SK-N-SH treated with all-trans-retinoic acid at 6 μM for 48 hours (cell line): ENCODE measurements at regions not wholly inside any gene's neighbourhood (a gene's known extent, or its start where the extent isn't known, plus 50 kb on each side); places are given as distances from the start of the nearest gene placed in this dataset.

ENCODE experiments used
- ATAC-seq: fragments of 200-7000 bp; cut with Tn5 transposase; 3 replicates; pipeline ENCODE4 v1.9.1; 2020; ENCODE audit warnings: mild to moderate bottlenecking, moderate library complexity
- ARNTL ChIP-seq: fragments of 450-650 bp; formaldehyde crosslinking; IDR thresholded peaks from 2 replicates; pipeline ENCODE4 v1.5.0; 2020; ENCODE audit warnings: low read depth, mild to moderate bottlenecking, moderate library complexity, borderline replicate concordance
- BACH2 ChIP-seq: fragments of 250-450 bp; sonication (Bioruptor Pico); IDR thresholded peaks from 2 replicates; pipeline ENCODE4 v1.9.0; 2021; ENCODE audit warnings: mild to moderate bottlenecking, borderline replicate concordance
- CREB5 ChIP-seq: fragments of 250-450 bp; sonication (Bioruptor Pico); IDR thresholded peaks from 2 replicates; pipeline ENCODE4 v1.5.1; 2020; ENCODE audit warnings: low read depth, mild to moderate bottlenecking, moderate library complexity
- CSRNP3 ChIP-seq: fragments of 250-450 bp; sonication (Bioruptor Pico); IDR thresholded peaks from 2 replicates; pipeline ENCODE4 v1.5.1; 2021; ENCODE audit warnings: mild to moderate bottlenecking, moderate library complexity
- ESRRG ChIP-seq: fragments of 250-450 bp; sonication (Bioruptor Pico); IDR thresholded peaks from 2 replicates; pipeline ENCODE4 v1.6.1; 2021; ENCODE audit warnings: mild to moderate bottlenecking
- GLIS3 ChIP-seq: fragments of 250-450 bp; sonication (Bioruptor Pico); IDR thresholded peaks from 2 replicates; pipeline ENCODE4 v1.5.0; 2020; ENCODE audit warnings: mild to moderate bottlenecking, moderate library complexity
- PATZ1 ChIP-seq: fragments of 250-450 bp; sonication (Bioruptor Pico); IDR thresholded peaks from 2 replicates; pipeline ENCODE4 v1.8.0; 2020; ENCODE audit warnings: mild to moderate bottlenecking, moderate library complexity, borderline replicate concordance
- POU6F1 ChIP-seq: fragments of 250-450 bp; sonication (Bioruptor Pico); IDR thresholded peaks from 2 replicates; pipeline ENCODE4 v1.8.0; 2021; ENCODE audit warnings: low read depth, mild to moderate bottlenecking, moderate library complexity, borderline replicate concordance
- PPARA ChIP-seq: fragments of 250-450 bp; sonication (Bioruptor Pico); IDR thresholded peaks from 2 replicates; pipeline ENCODE4 v1.5.0; 2020; ENCODE audit warnings: mild to moderate bottlenecking, borderline replicate concordance
- SNAI2 ChIP-seq: fragments of 250-450 bp; sonication (Bioruptor Pico); IDR thresholded peaks from 2 replicates; pipeline ENCODE4 v1.5.0; 2020; ENCODE audit warnings: mild to moderate bottlenecking, moderate library complexity
- TCF4 ChIP-seq: fragments of 250-450 bp; sonication (Bioruptor Pico); IDR thresholded peaks from 2 replicates; pipeline ENCODE4 v1.8.0; 2021; ENCODE audit warnings: mild to moderate bottlenecking, moderate library complexity, borderline replicate concordance
- TOX ChIP-seq: fragments of 250-450 bp; sonication (Bioruptor Pico); IDR thresholded peaks from 2 replicates; pipeline ENCODE4 v1.8.0; 2021; ENCODE audit warnings: mild to moderate bottlenecking, moderate library complexity, borderline replicate concordance
- TSHZ2 ChIP-seq: fragments of 250-450 bp; sonication (Bioruptor Pico); IDR thresholded peaks from 2 replicates; pipeline ENCODE4 v1.5.0; 2020; ENCODE audit warnings: mild to moderate bottlenecking, moderate library complexity
- ZC3H10 ChIP-seq: fragments of 250-450 bp; sonication (Bioruptor Pico); IDR thresholded peaks from 2 replicates; pipeline ENCODE4 v1.5.1; 2021; ENCODE audit warnings: mild to moderate bottlenecking, moderate library complexity
- ZFP3 ChIP-seq: fragments of 250-450 bp; sonication (Bioruptor Pico); IDR thresholded peaks from 2 replicates; pipeline ENCODE4 v1.5.0; 2020; ENCODE audit warnings: mild to moderate bottlenecking, moderate library complexity
- ZNF565 ChIP-seq: fragments of 450-650 bp; formaldehyde crosslinking; conservative IDR thresholded peaks from 2 replicates; pipeline ENCODE4 v1.5.0; 2020; ENCODE audit warnings: low read depth, mild to moderate bottlenecking, moderate library complexity
- ZNF70 ChIP-seq: fragments of 450-650 bp; formaldehyde crosslinking; IDR thresholded peaks from 2 replicates; pipeline ENCODE4 v1.5.0; 2020; ENCODE audit warnings: mild to moderate bottlenecking, moderate library complexity
- ZNF8 ChIP-seq: fragments of 450-650 bp; formaldehyde crosslinking; IDR thresholded peaks from 2 replicates; pipeline ENCODE4 v1.5.0; 2020; ENCODE audit warnings: mild to moderate bottlenecking, moderate library complexity

GRCh38 chr15:53247041-53247708, 457.0 kb upstream of the ONECUT1 start:
- TF ChIP-seq ZNF8 (CRISPR knock-in tag) = no peak
- no peak for TF ChIP-seq ZNF565 (CRISPR knock-in tag)
- TF ChIP-seq CREB5 (CRISPR knock-in tag) = no peak
- no peak for TF ChIP-seq TOX
- no peak for TF ChIP-seq ESRRG (CRISPR knock-in tag)
- no peak for TF ChIP-seq ARNTL
- TF ChIP-seq ZNF70 (CRISPR knock-in tag) = no peak
- no peak for TF ChIP-seq BACH2 (CRISPR knock-in tag)
- no peak for TF ChIP-seq TSHZ2 (CRISPR knock-in tag)
- no peak for TF ChIP-seq POU6F1 (CRISPR knock-in tag)
- TF ChIP-seq SNAI2 (CRISPR knock-in tag) = no peak
- TF ChIP-seq GLIS3 = no peak
- TF ChIP-seq PPARA (CRISPR knock-in tag) = no peak
- no peak for TF ChIP-seq ZC3H10 (CRISPR knock-in tag)
- no peak for TF ChIP-seq PATZ1 (CRISPR knock-in tag)
- no peak for TF ChIP-seq ZFP3 (CRISPR knock-in tag)
- no peak for TF ChIP-seq CSRNP3
- TF ChIP-seq, all 23 proteins: peak for 0
- no peak for ATAC-seq

- TF ChIP-seq POU6F1 (CRISPR knock-in tag) = no peak
- TF ChIP-seq ZNF8 (CRISPR knock-in tag) = no peak
- TF ChIP-seq ZC3H10 (CRISPR knock-in tag) = no peak
- no peak for TF ChIP-seq TSHZ2 (CRISPR knock-in tag)
- no peak for TF ChIP-seq BACH2 (CRISPR knock-in tag)
- no peak for TF ChIP-seq TCF4 (CRISPR knock-in tag)
- no peak for ATAC-seq
Measured at GRCh38 chr15:53246404-53246803, 456.3 kb upstream of the ONECUT1 start.
